ENCODE measurements at regions not wholly inside any gene's neighbourhood (a gene's known extent, or its start where the extent isn't known, plus 50 kb on each side); places are given as distances from the start of the nearest gene placed in this dataset.

GRCh38 chr11:105468154-105468553 lies 141.7 kb upstream of the GRIA4 start:
- TF ChIP-seq CTCF (conservative IDR thresholded peaks at IDR 0.05) (no peak), EZH2 (IDR thresholded peaks at IDR 0.05; ENCODE audit: low read depth) (no peak)

Data from PC-9 (cell line).